ENCODE measurements at regions not wholly inside any gene's neighbourhood (a gene's known extent, or its start where the extent isn't known, plus 50 kb on each side); places are given as distances from the start of the nearest gene placed in this dataset.

GRCh38 chr9:108351571-108351970 is 504.2 kb downstream of the ACTL7B start:
- TF ChIP-seq, protein P1, sequence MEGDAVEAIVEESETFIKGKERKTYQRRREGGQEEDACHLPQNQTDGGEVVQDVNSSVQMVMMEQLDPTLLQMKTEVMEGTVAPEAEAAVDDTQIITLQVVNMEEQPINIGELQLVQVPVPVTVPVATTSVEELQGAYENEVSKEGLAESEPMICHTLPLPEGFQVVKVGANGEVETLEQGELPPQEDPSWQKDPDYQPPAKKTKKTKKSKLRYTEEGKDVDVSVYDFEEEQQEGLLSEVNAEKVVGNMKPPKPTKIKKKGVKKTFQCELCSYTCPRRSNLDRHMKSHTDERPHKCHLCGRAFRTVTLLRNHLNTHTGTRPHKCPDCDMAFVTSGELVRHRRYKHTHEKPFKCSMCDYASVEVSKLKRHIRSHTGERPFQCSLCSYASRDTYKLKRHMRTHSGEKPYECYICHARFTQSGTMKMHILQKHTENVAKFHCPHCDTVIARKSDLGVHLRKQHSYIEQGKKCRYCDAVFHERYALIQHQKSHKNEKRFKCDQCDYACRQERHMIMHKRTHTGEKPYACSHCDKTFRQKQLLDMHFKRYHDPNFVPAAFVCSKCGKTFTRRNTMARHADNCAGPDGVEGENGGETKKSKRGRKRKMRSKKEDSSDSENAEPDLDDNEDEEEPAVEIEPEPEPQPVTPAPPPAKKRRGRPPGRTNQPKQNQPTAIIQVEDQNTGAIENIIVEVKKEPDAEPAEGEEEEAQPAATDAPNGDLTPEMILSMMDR (IDR thresholded peaks at IDR 0.05; ENCODE audit: insufficient read depth, low read length, severe bottlenecking), result no peak
- Histone ChIP-seq H3K4me3 (ENCODE audit: low read depth, low read length) (no peak overlapping the region), H3K27me3 (ENCODE audit: control insufficient read depth, insufficient read depth, low read length) (no peaks in the 10 kb centered on the region), H3K36me3 (ENCODE audit: control insufficient read depth, insufficient read depth, low read length) (no peaks in the 10 kb centered on the region)
- peak; percentile 96 for DNase-seq (ENCODE audit: low read depth)
- FAIRE-seq, result peak; percentile 88

DNA sequence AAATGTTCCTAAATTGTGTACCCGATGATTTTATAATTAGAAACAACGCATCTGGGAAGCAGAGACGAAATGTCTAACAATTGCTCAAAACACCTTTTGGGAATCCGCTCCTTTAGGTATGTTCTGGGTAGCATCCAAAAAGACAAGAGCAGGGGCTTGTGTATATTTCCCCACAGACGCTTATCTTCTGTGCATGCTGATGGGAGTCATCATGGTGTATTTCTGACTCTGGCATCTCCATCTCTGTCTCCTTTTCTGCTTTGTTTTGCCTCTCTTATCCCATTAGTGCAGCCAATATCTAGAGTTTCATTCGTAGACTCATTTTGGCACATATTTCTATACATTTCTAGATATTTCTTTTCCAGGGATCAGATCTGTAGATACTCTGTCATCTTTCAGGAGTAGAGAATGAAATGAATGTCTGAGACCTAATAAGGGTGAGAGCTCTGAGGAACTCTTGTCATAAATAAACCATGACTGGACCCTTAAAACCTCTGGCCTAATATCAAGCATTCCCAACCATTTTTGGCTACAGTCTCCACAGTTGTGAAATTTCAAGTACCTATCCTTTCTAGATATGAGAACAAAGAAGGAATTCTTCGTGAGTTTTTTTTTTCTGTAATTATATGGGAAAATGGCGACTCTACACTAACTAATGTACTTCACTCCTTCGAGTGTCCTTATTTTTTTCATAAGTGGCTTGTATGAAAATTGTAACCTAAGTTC is 508.2 kb downstream of the ACTL7B start:
- Histone ChIP-seq H3K4me3 (ENCODE audit: low read depth, low read length) (no peak overlapping the region), H3K36me3 (ENCODE audit: control insufficient read depth, insufficient read depth, low read length) (no peaks in the 10 kb centered on the region), H3K27me3 (ENCODE audit: control insufficient read depth, insufficient read depth, low read length) (no peaks in the 10 kb centered on the region)
- no peak for DNase-seq (ENCODE audit: low read depth)
- TF ChIP-seq, protein P1 (IDR thresholded peaks at IDR 0.05; ENCODE audit: insufficient read depth, low read length, severe bottlenecking), result no peak
- FAIRE-seq, result no peak

- H3K4me3 ChIP-seq (ENCODE audit: low read depth, low read length), result no peak overlapping the region
- H3K27me3 ChIP-seq (ENCODE audit: control insufficient read depth, insufficient read depth, low read length), result no peaks in the 10 kb centered on the region
- FAIRE-seq, result no peak
- peak; percentile 42 for DNase-seq (ENCODE audit: low read depth)
- H3K36me3 ChIP-seq (ENCODE audit: control insufficient read depth, insufficient read depth, low read length), result no peaks in the 10 kb centered on the region
- TF ChIP-seq, protein P1 (IDR thresholded peaks at IDR 0.05; ENCODE audit: insufficient read depth, low read length, severe bottlenecking), result no peak
Observed at GRCh38 chr9:108345826-108346225, 510.0 kb downstream of the ACTL7B start.

GRCh38 chr9:108339251-108339650 is 516.5 kb downstream of the ACTL7B start:
- FAIRE-seq (no peak), DNase-seq (ENCODE audit: low read depth) (no peak)
- TF ChIP-seq, protein P1 (IDR thresholded peaks at IDR 0.05; ENCODE audit: insufficient read depth, low read length, severe bottlenecking), result no peak
- Histone ChIP-seq H3K36me3 (ENCODE audit: control insufficient read depth, insufficient read depth, low read length) (no peaks in the 10 kb centered on the region), H3K27me3 (ENCODE audit: control insufficient read depth, insufficient read depth, low read length) (no peaks in the 10 kb centered on the region), H3K4me3 (ENCODE audit: low read depth, low read length) (no peak overlapping the region)

DNA sequence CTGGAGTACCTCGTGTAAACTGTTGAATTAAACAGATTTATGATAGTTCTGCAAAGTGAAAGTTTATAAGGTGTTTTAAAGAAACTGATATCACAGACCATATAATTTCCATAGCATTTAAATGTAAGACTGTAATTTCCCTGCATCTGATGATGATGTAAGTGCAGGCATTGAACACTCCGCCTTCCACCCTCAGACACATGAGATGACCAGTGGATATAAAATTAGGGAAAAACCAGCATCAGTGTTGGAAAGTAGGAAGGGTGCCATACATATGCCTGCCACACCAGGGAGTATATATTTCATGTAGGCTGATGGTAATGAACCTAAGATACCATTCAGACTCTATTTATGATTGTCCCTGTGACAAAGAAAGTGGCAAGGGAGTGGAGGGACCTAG is 519.2 kb downstream of the ACTL7B start:
- TF ChIP-seq, protein P1 (IDR thresholded peaks at IDR 0.05; ENCODE audit: insufficient read depth, low read length, severe bottlenecking), result no peak
- no peak for FAIRE-seq
- no peak overlapping the region for H3K4me3 ChIP-seq (ENCODE audit: low read depth, low read length)
- H3K36me3 ChIP-seq (ENCODE audit: control insufficient read depth, insufficient read depth, low read length), result no peaks in the 10 kb centered on the region
- no peak for DNase-seq (ENCODE audit: low read depth)
- no peaks in the 10 kb centered on the region for H3K27me3 ChIP-seq (ENCODE audit: control insufficient read depth, insufficient read depth, low read length)

- DNase-seq (ENCODE audit: low read depth) (no peak), FAIRE-seq (no peak)
- TF ChIP-seq, protein P1 (IDR thresholded peaks at IDR 0.05; ENCODE audit: insufficient read depth, low read length, severe bottlenecking), result no peak
- Histone ChIP-seq H3K36me3 (ENCODE audit: control insufficient read depth, insufficient read depth, low read length) (no peaks in the 10 kb centered on the region), H3K4me3 (ENCODE audit: low read depth, low read length) (no peak overlapping the region), H3K27me3 (ENCODE audit: control insufficient read depth, insufficient read depth, low read length) (no peaks in the 10 kb centered on the region)
Observed at GRCh38 chr9:108333530-108333983, 522.2 kb downstream of the ACTL7B start.

Measured in bronchial epithelial cell (primary cell).